ENCODE measurements at regions not wholly inside any gene's neighbourhood (a gene's known extent, or its start where the extent isn't known, plus 50 kb on each side); places are given as distances from the start of the nearest gene placed in this dataset.

DNA sequence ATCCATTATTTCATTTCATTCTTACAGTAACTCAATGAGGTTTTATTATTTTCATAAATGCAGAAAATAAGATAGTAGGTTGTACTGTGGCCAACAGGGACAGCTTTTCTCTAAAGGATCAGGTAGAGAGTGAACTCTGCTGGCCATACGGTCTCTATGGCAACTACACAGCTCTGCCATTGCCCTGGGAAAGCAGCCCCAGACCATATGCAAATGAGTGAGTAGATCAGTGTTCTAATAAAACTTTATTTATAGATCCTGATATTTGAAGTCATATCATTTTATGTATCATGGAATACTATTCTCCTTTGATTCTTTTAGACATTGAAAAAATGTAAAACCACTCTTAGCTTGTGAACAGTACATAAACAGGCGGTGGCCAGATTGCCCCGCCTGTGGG is 192.5 kb upstream of the RREB1 start:
- Histone ChIP-seq H3K4me3 (peak overlapping the region; percentile 21 to 38 (median 25)), H3K9me3 (no peaks in the 10 kb centered on the region), H3K36me3 (no peaks in the 10 kb centered on the region), H3K27ac (peak overlapping the region; percentile 35 to 83 (median 77)), H3K4me1 (peaks cover 6 to 32% (median 20%) of the 10 kb centered on the region in 4 donors), H3K27me3 (no peaks in the 10 kb centered on the region)
- 64 to 84% (median 75%) methylated on average over 3 of the region's 3 CpGs for WGBS, 5 donors
- DNase-seq, result peak in 1 of 2 donors; percentile 22
- TF ChIP-seq POLR2AphosphoS5 (IDR thresholded peaks at IDR 0.05) (no peak), EP300 (IDR thresholded peaks at IDR 0.05) (no peak), POLR2A (IDR thresholded peaks at IDR 0.05) (no peak)
- TF ChIP-seq, protein P1, sequence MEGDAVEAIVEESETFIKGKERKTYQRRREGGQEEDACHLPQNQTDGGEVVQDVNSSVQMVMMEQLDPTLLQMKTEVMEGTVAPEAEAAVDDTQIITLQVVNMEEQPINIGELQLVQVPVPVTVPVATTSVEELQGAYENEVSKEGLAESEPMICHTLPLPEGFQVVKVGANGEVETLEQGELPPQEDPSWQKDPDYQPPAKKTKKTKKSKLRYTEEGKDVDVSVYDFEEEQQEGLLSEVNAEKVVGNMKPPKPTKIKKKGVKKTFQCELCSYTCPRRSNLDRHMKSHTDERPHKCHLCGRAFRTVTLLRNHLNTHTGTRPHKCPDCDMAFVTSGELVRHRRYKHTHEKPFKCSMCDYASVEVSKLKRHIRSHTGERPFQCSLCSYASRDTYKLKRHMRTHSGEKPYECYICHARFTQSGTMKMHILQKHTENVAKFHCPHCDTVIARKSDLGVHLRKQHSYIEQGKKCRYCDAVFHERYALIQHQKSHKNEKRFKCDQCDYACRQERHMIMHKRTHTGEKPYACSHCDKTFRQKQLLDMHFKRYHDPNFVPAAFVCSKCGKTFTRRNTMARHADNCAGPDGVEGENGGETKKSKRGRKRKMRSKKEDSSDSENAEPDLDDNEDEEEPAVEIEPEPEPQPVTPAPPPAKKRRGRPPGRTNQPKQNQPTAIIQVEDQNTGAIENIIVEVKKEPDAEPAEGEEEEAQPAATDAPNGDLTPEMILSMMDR (IDR thresholded peaks at IDR 0.05), result no peak
- intact Hi-C loops (cut with DNase I; ENCODE audit: low total_unique reads), result no loop called here

DNA sequence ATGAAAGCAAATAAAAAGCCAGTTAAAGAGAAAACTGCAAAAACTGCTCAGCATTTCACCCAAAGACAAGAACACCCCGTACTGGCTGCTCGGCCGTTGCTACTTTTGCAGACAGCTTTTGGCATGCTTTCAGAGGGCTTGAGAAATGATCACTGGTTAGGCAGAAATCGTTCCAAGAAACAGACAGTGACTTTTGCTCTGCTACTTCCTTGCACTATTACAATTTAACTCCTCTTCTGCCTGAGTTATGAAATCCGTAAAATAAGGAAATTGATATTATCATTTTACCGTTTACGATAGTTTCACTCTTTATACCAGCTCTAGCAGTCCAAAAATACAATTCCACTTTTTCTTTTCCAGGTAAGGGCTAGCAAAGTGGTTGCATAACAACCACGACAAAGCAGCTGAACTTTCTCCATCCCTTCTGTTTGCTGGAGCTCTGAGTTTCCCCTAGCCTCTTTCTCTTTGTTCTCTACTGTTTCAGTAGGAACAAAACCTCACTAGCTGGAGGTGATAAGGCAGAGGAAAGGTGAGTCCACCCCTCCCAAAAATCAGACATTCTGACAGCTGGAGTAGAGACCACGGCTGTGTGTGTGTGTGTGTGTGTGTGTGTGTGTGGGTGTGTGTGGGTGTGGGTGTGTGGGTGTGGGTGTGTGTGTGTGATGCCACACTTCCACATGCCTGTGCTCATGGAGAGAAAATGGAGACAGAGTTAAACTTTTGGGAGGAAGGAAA is 191.8 kb upstream of the RREB1 start:
- WGBS, 5 donors, result 5 to 11% (median 9%) methylated on average over 9 of the region's 9 CpGs
- Histone ChIP-seq H3K27ac (peak overlapping the region; percentile 35 to 83 (median 77)), H3K9me3 (no peaks in the 10 kb centered on the region), H3K4me1 (peaks cover 11 to 35% (median 20%) of the 10 kb centered on the region in 4 donors), H3K36me3 (no peaks in the 10 kb centered on the region), H3K4me3 (peak overlapping the region; percentile 21 to 38 (median 25)), H3K27me3 (no peaks in the 10 kb centered on the region)
- peak in 1 of 2 donors; percentile 84 for DNase-seq
- intact Hi-C loops (cut with DNase I; ENCODE audit: low total_unique reads), result no loop called here
- no peak for TF ChIP-seq POLR2AphosphoS5 (IDR thresholded peaks at IDR 0.05)

DNA sequence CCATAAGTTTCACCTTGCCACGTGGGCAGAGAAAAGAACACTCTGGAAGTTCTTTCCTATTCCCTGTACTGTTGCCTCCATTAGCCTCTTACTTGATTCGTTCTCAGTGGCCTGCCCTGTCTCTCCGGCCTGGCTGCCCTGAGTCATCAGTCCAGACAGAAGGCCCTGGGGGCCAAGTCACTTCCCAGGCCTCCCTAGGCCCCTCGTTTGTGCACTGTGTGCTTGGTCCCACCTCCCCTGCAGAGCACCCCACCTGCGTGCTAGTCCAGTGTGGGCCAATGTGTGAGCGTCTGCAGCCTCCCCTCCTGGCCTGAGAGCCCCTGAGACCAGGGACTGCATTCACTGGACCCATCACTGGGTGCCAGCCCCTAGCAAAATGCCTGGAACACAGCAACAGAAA is 191.2 kb upstream of the RREB1 start:
- 62 to 82% (median 72%) methylated on average over 4 to 6 of the region's 6 CpGs for WGBS, 5 donors
- Histone ChIP-seq H3K4me3 (no peak overlapping the region), H3K9me3 (no peaks in the 10 kb centered on the region), H3K4me1 (peaks cover 13 to 35% (median 20%) of the 10 kb centered on the region in 4 donors), H3K27ac (peak overlapping the region in 4 of 5 donors; percentile 55 to 83 (median 78)), H3K27me3 (no peaks in the 10 kb centered on the region), H3K36me3 (no peaks in the 10 kb centered on the region)
- TF ChIP-seq, protein P1 (IDR thresholded peaks at IDR 0.05), result no peak
- no peak for TF ChIP-seq POLR2A (IDR thresholded peaks at IDR 0.05)
- no peak for TF ChIP-seq POLR2AphosphoS5 (IDR thresholded peaks at IDR 0.05)
- no peak for TF ChIP-seq EP300 (IDR thresholded peaks at IDR 0.05)
- intact Hi-C loops (cut with DNase I; ENCODE audit: low total_unique reads), result no loop called here
- DNase-seq, result no peak

DNA sequence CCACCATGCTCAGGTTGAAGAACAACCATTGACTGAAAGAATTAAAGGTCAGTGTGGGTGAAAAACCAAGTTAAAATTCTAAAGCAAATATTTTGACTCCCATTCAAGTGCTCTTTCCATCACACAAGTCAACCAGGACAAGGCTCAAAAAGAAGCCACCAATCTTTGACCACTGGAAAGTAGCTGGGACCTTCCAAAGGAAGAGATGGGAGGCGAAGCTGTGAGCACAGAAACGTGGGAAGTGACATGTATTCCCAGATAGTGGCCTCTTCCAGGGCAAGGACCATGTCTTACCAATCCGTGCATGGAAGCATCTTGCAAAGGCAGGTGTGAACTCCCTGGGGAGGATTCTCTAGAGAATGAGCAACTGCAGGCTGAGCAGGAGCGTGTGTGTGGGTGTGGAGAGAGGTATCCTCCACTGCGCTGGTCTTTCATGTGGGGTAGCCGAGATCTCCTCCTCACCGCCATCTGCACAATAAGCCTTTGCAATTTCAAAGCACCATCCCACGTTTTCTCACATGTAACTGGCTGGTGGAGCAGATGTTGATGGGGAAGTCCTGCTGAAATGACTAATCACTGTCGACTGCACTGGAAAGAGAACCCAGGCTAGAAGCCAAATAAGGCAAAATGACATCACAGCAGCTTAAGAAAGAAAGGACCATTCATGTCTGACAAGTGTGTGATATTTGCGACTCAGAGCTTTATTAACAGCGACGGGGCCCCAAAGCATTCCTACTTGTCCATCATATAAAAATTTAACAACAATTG is 189.4 kb upstream of the RREB1 start:
- intact Hi-C loops (cut with DNase I; ENCODE audit: low total_unique reads), result no loop called here
- no peaks in the 10 kb centered on the region for H3K27me3 ChIP-seq
- no peak for TF ChIP-seq POLR2AphosphoS5 (IDR thresholded peaks at IDR 0.05)
- no peak for TF ChIP-seq EP300 (IDR thresholded peaks at IDR 0.05)
- TF ChIP-seq, protein P1 (IDR thresholded peaks at IDR 0.05), result no peak
- TF ChIP-seq POLR2A (IDR thresholded peaks at IDR 0.05), result no peak
- WGBS, 5 donors, result 64 to 74% (median 71%) methylated on average over 12 of the region's 12 CpGs
- H3K9me3 ChIP-seq, result no peaks in the 10 kb centered on the region
- H3K27ac ChIP-seq, result no peak overlapping the region
- DNase-seq, result peak in 1 of 2 donors; percentile 55
- H3K36me3 ChIP-seq, result no peaks in the 10 kb centered on the region
- H3K4me1 ChIP-seq, result peaks cover 13 to 28% (median 15%) of the 10 kb centered on the region in 4 donors
- H3K4me3 ChIP-seq, result no peak overlapping the region

Measured in stomach (tissue), 8 donors.